ENCODE measurements at regions not wholly inside any gene's neighbourhood (a gene's known extent, or its start where the extent isn't known, plus 50 kb on each side); places are given as distances from the start of the nearest gene placed in this dataset.
A peak's percentile ranks its signal among the peaks of the same experiment; 100 is the strongest.

GRCh38 chr6:79821859-79822258 lies 125.5 kb downstream of the ELOVL4 start:
- no peak overlapping the region for H3K27ac ChIP-seq
- TF ChIP-seq CTCF (conservative IDR thresholded peaks at IDR 0.05) (no peak), ZFX (IDR thresholded peaks at IDR 0.05) (no peak)

- TF ChIP-seq CTCF (conservative IDR thresholded peaks at IDR 0.05), result no peak
- H3K27ac ChIP-seq, result no peak overlapping the region; the same call in 1 of the 2 replicates
Observed at GRCh38 chr6:79818471-79818870, 128.9 kb downstream of the ELOVL4 start.

- no peak for TF ChIP-seq ZFX (IDR thresholded peaks at IDR 0.05)
- no peak for TF ChIP-seq CTCF (conservative IDR thresholded peaks at IDR 0.05)
- no peak overlapping the region for H3K27ac ChIP-seq
Observed at GRCh38 chr6:79814940-79815339, 132.4 kb downstream of the ELOVL4 start.

GRCh38 chr6:79813854-79814709 lies 133.3 kb downstream of the ELOVL4 start:
- TF ChIP-seq CTCF (conservative IDR thresholded peaks at IDR 0.05), result peak; percentile 87
- TF ChIP-seq ZFX (IDR thresholded peaks at IDR 0.05), result no peak
- H3K27ac ChIP-seq, result no peak overlapping the region

GRCh38 chr6:79813143-79813850 lies 134.1 kb downstream of the ELOVL4 start:
- H3K27ac ChIP-seq, result no peak overlapping the region
- TF ChIP-seq CTCF (conservative IDR thresholded peaks at IDR 0.05) (no peak), ZFX (IDR thresholded peaks at IDR 0.05) (no peak)

GRCh38 chr6:79812195-79812594 lies 135.2 kb downstream of the ELOVL4 start:
- H3K27ac ChIP-seq, result no peak overlapping the region
- no peak for TF ChIP-seq ZFX (IDR thresholded peaks at IDR 0.05)
- TF ChIP-seq CTCF (conservative IDR thresholded peaks at IDR 0.05), result no peak

- H3K27ac ChIP-seq, result no peak overlapping the region
- no peak for TF ChIP-seq ZFX (IDR thresholded peaks at IDR 0.05)
- TF ChIP-seq CTCF (conservative IDR thresholded peaks at IDR 0.05), result no peak
Observed at GRCh38 chr6:79810871-79811270, 136.5 kb downstream of the ELOVL4 start.
